HL-60 (cell line): ENCODE measurements at regions not wholly inside any gene's neighbourhood (a gene's known extent, or its start where the extent isn't known, plus 50 kb on each side); places are given as distances from the start of the nearest gene placed in this dataset.

Source experiments
- DNase-seq, 2 experiments: peaks; one replicate each; pipeline ENCODE4 v3.0.0-alpha.2; 2010 to 2020; ENCODE audit warnings: low read depth in 1 of 2, low spot score in 1 of 2
- H3K27ac ChIP-seq: fragments of 250-450 bp; sonication (Bioruptor Pico); replicated peaks from 2 replicates; pipeline ENCODE4 v1.5.1; 2020; ENCODE audit warnings: mild to moderate bottlenecking, moderate library complexity
- H3K27me3 ChIP-seq: fragments of 250-450 bp; sonication (Bioruptor Pico); 2 replicates; pipeline ENCODE4 v1.5.1; 2021; ENCODE audit warnings: mild to moderate bottlenecking, moderate library complexity; ENCODE audit not compliant: insufficient read depth, poor library complexity, severe bottlenecking
- H3K4me3 ChIP-seq: replicated peaks from 2 replicates; pipeline ENCODE4 v1.5.1; 2011; ENCODE audit warnings: mild to moderate bottlenecking, control low read depth, low read length; ENCODE audit not compliant: insufficient read depth
- GABPA ChIP-seq: IDR thresholded peaks from 2 replicates; pipeline ENCODE4 v1.6.1; 2012; ENCODE audit warnings: low read depth
- POLR2AphosphoS5 ChIP-seq: IDR thresholded peaks from 2 replicates; pipeline ENCODE4 v1.6.1; 2012; ENCODE audit warnings: low read depth
- REST ChIP-seq: IDR thresholded peaks from 2 replicates; pipeline ENCODE4 v1.6.1; 2012; ENCODE audit warnings: low read depth; ENCODE audit not compliant: insufficient replicate concordance
- SPI1 ChIP-seq: IDR thresholded peaks from 2 replicates; pipeline ENCODE4 v1.6.1; 2012; ENCODE audit warnings: low read depth, mild to moderate bottlenecking, borderline replicate concordance
- TF ChIP-seq, protein P1 (sequence below): IDR thresholded peaks from one replicate; pipeline ENCODE4 v1.5.1; 2011; ENCODE audit warnings: low read length, control low read depth, inconsistent platforms; ENCODE audit not compliant: insufficient read depth

DNA sequence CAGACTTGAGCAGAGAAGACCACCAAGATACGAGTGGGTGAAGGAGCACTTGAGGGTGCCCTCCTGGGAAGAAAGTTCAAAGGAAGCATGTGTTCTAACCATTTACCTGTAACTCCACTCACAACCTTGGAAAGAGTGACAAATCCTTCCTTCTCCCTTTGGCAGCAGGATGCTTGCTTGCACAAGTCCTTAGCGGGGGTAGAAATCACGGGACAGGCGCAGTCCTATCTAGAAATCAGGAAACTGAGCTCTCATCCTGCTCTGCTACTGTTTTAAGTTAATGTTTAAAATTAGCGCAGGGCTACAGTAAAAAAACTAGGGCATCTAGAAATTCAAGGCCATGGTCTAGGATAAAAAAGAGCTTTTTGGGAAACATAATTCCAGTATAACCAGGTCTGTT lies 100.9 kb upstream of the PTPRM start:
- Histone ChIP-seq H3K4me3 (no peak overlapping the region), H3K27ac (no peak overlapping the region), H3K27me3 (no peaks in the 10 kb centered on the region)
- DNase-seq = no peak
- TF ChIP-seq, protein P1, sequence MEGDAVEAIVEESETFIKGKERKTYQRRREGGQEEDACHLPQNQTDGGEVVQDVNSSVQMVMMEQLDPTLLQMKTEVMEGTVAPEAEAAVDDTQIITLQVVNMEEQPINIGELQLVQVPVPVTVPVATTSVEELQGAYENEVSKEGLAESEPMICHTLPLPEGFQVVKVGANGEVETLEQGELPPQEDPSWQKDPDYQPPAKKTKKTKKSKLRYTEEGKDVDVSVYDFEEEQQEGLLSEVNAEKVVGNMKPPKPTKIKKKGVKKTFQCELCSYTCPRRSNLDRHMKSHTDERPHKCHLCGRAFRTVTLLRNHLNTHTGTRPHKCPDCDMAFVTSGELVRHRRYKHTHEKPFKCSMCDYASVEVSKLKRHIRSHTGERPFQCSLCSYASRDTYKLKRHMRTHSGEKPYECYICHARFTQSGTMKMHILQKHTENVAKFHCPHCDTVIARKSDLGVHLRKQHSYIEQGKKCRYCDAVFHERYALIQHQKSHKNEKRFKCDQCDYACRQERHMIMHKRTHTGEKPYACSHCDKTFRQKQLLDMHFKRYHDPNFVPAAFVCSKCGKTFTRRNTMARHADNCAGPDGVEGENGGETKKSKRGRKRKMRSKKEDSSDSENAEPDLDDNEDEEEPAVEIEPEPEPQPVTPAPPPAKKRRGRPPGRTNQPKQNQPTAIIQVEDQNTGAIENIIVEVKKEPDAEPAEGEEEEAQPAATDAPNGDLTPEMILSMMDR = no peak

- H3K4me3 ChIP-seq = no peak overlapping the region
- TF ChIP-seq SPI1 (no peak), POLR2AphosphoS5 (no peak), REST (no peak), GABPA (no peak)
- TF ChIP-seq, protein P1 = no peak
- DNase-seq = no peak
- no peaks in the 10 kb centered on the region for H3K27me3 ChIP-seq
- H3K27ac ChIP-seq = no peak overlapping the region
Measured at GRCh38 chr18:7467708-7468466, 99.2 kb upstream of the PTPRM start.

DNA sequence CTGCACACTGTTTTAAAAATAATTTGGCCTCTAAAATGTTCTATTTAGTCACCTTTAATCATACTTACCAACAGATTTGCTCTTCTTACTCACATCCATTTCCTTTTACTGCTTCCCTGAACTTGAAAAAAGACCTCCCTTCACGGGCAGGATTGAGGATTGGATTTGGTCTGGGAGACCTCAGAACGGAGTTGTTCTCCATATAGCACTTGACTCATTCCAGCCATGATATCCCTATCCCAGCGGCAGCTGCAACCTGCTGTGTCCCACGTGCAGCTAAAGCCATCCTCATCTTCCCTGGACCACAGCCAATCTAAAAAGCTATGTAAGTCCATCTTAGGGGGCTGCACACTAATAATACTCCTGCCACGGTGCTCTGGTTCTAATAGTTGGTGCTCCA lies 97.0 kb upstream of the PTPRM start:
- no peak for DNase-seq
- H3K4me3 ChIP-seq = no peak overlapping the region
- TF ChIP-seq, protein P1 = no peak
- TF ChIP-seq POLR2AphosphoS5 = no peak
- no peak for TF ChIP-seq REST
- no peak for TF ChIP-seq GABPA
- TF ChIP-seq SPI1 = no peak
- H3K27me3 ChIP-seq = no peaks in the 10 kb centered on the region
- no peak overlapping the region for H3K27ac ChIP-seq

GRCh38 chr18:7470503-7470902 lies 96.6 kb upstream of the PTPRM start:
- TF ChIP-seq SPI1 = no peak
- no peak for DNase-seq
- Histone ChIP-seq H3K27me3 (no peaks in the 10 kb centered on the region), H3K4me3 (no peak overlapping the region), H3K27ac (no peak overlapping the region)
